K562 (cell line): ENCODE measurements at regions not wholly inside any gene's neighbourhood (a gene's known extent, or its start where the extent isn't known, plus 50 kb on each side); places are given as distances from the start of the nearest gene placed in this dataset.

Experiments
- ATAC-seq: fragments of 200-7000 bp; cut with Tn5 transposase; 3 replicates; pipeline ENCODE4 v1.9.1; 2020; ENCODE audit warnings: moderate library complexity
- BruUV-seq: library from RNA; stranded (reverse); fragments of 400-500 nt; replicated peaks from 2 replicates; lab custom pipeline; 2021; lab: Mats Ljungman, UMichigan
- CTCF ChIA-PET: fragments of 300-600 bp; formaldehyde crosslinking; extraction: SDS; loops from one replicate; lab custom pipeline; 2021; ENCODE audit warnings: low intra/inter-chr PET ratio; lab: Yijun Ruan, JAX
- POLR2A ChIA-PET: fragments of 300-600, 350-650 bp; sonication (Branson Sonifier 250); formaldehyde crosslinking; extraction: SDS; loops from one replicate; lab custom pipeline; 2021; ENCODE audit warnings: antibody characterized with exemption, inconsistent platforms; lab: Yijun Ruan, JAX
- DNase-seq, 4 experiments: peaks; one replicate each; pipeline versions ENCODE4 v3.0.0 to v3.0.0-alpha.2; 2011 to 2018; ENCODE audit warnings: low spot score in 3 of 4, mixed read lengths in 3 of 4; ENCODE audit errors: extremely low read depth in 1 of 4
- FAIRE-seq: peaks from 2 replicates; lab custom pipeline; 2011; peaks lifted over from hg19 to GRCh38; lab: Jason Lieb, UNC
- H2AFZ ChIP-seq: 2 replicates; pipeline ENCODE4 v1.6.0; 2011; ENCODE audit warnings: low read depth, low read length, control low read depth, inconsistent platforms
- H3K27ac ChIP-seq: fragments of 200-600 bp; 3 replicates; pipeline ENCODE4 v1.8.0; 2011; ENCODE audit warnings: low read depth, mild to moderate bottlenecking, control low read depth, inconsistent platforms, low read length, moderate library complexity, mixed read lengths; ENCODE audit errors: extremely low read depth
- H3K27me3 ChIP-seq, 2 experiments: fragments of 300-600 bp in 1 of 2; 2 replicates in 1 of 2; 3 replicates in 1 of 2; pipeline versions ENCODE4 v1.6.0 to v1.8.0; 2011; ENCODE audit warnings: inconsistent platforms in 2 of 2, low read length in 2 of 2, mild to moderate bottlenecking in 1 of 2, mixed read lengths in 1 of 2, moderate library complexity in 1 of 2; ENCODE audit not compliant: control insufficient read depth in 2 of 2, insufficient read depth in 2 of 2
- H3K36me3 ChIP-seq: fragments of 300-600 bp; 3 replicates; pipeline ENCODE4 v1.8.0; 2011; ENCODE audit warnings: mild to moderate bottlenecking, low read length, inconsistent platforms; ENCODE audit not compliant: control insufficient read depth, insufficient read depth
- H3K4me1 ChIP-seq, 2 experiments: fragments of 200-600 bp in 1 of 2; replicated peaks in 1 of 2; 2 replicates in 1 of 2; 3 replicates in 1 of 2; pipeline versions ENCODE4 v1.5.1 to v1.8.0; 2011; ENCODE audit warnings: inconsistent platforms in 2 of 2, low read length in 2 of 2, mild to moderate bottlenecking in 1 of 2, mixed read lengths in 1 of 2, moderate library complexity in 1 of 2; ENCODE audit not compliant: control insufficient read depth in 2 of 2, insufficient read depth in 2 of 2
- H3K4me2 ChIP-seq: 2 replicates; pipeline ENCODE4 v1.6.1; 2011; ENCODE audit warnings: low read length, control low read depth, inconsistent platforms, mixed read lengths; ENCODE audit not compliant: insufficient read depth
- H3K4me3 ChIP-seq: fragments of 200-600 bp; sonication (generic), shearing (Covaris generic); 2 replicates; pipeline ENCODE4 v1.5.1; 2016; ENCODE audit warnings: control low read depth, inconsistent platforms
- H3K79me2 ChIP-seq: fragments of 200-600 bp; 3 replicates; pipeline ENCODE4 v1.8.0; 2011; ENCODE audit warnings: low read length, inconsistent platforms; ENCODE audit not compliant: control insufficient read depth, insufficient read depth
- H3K9ac ChIP-seq, 2 experiments: 2 replicates each; pipeline versions ENCODE4 v1.6.0 to v1.6.1; 2011; ENCODE audit warnings: low read depth in 2 of 2, low read length in 2 of 2, control low read depth in 1 of 2, inconsistent platforms in 1 of 2, mild to moderate bottlenecking in 1 of 2, mixed read lengths in 1 of 2; ENCODE audit not compliant: insufficient read depth in 1 of 2
- H3K9me1 ChIP-seq: one replicate; pipeline ENCODE4 v1.6.0; 2011; ENCODE audit warnings: inconsistent platforms, mild to moderate bottlenecking, low read length, moderate library complexity; ENCODE audit not compliant: control insufficient read depth, insufficient read depth
- H3K9me3 ChIP-seq: replicated peaks from 2 replicates; pipeline ENCODE4 v1.5.1; 2011; ENCODE audit warnings: low read depth, low read length, inconsistent platforms; ENCODE audit not compliant: control insufficient read depth, insufficient read depth
- H4K20me1 ChIP-seq: replicated peaks from 2 replicates; pipeline ENCODE4 v1.6.1; 2011; ENCODE audit warnings: low read length, inconsistent platforms, mixed read lengths; ENCODE audit not compliant: control insufficient read depth, insufficient read depth
- DPF2 ChIP-seq: fragments of 450-650 bp; IDR thresholded peaks from 2 replicates; pipeline ENCODE4 v1.6.1; 2016
- HDAC1 ChIP-seq, 2 experiments: fragments of 450-650 bp; IDR thresholded peaks; 2 replicates each; pipeline ENCODE4 v1.6.1; 2016 to 2017; ENCODE audit warnings: inconsistent platforms in 1 of 2, mild to moderate bottlenecking in 1 of 2, moderate library complexity in 1 of 2
- OTX1 ChIP-seq: fragments of 450-650 bp; formaldehyde crosslinking; IDR thresholded peaks from 2 replicates; pipeline ENCODE4 v1.4.0; 2022; ENCODE audit warnings: mild to moderate bottlenecking
- RBM14 ChIP-seq: fragments of 200-400 bp; formaldehyde crosslinking; IDR thresholded peaks from 2 replicates; pipeline ENCODE4 v1.6.1; 2018; ENCODE audit warnings: low read depth, mild to moderate bottlenecking, low read length, moderate library complexity, borderline replicate concordance; ENCODE audit not compliant: insufficient read depth
- ZNF274 ChIP-seq: IDR thresholded peaks from 2 replicates; pipeline ENCODE4 v1.6.1; 2011; ENCODE audit warnings: low read depth, mild to moderate bottlenecking, low read length, moderate library complexity, borderline replicate concordance
- ZNF431 ChIP-seq: sonication (generic); formaldehyde crosslinking; IDR thresholded peaks from 2 replicates; pipeline ENCODE4 v1.8.0; 2022; ENCODE audit warnings: mild to moderate bottlenecking, missing genetic modification reagents
- WGBS: fragments of 100-300 bp; shearing (Covaris generic); methylation state at CpG from one replicate; pipeline ENCODE4 v1.1.6; 2016; ENCODE audit warnings: low coverage, mixed read lengths; ENCODE audit not compliant: insufficient coverage; ENCODE audit errors: missing lambda C conversion rate; 5-methylcytosine and 5-hydroxymethylcytosine counted together
- in situ Hi-C: fragments of 300-500 bp; cut with MboI; formaldehyde crosslinking; loops from 4 replicates; pipeline ENCODE4 v1.15.0; 2018; ENCODE audit warnings: inconsistent platforms, mixed read lengths
- intact Hi-C: fragments of 100-400 bp; cut with micrococcal nuclease; formaldehyde crosslinking; loops from 2 replicates; pipeline ENCODE4 v1.14.2; 2022
- TF ChIP-seq, protein P1 (sequence below): fragments of 450-650 bp; IDR thresholded peaks from 2 replicates; pipeline ENCODE4 v1.7.1; 2018; ENCODE audit warnings: mild to moderate bottlenecking, low read depth; ENCODE audit not compliant: partially characterized antibody
- TF ChIP-seq, protein P2 (sequence below): fragments of 250-450 bp; sonication (Bioruptor Pico); IDR thresholded peaks from 2 replicates; pipeline ENCODE4 v1.4.0; 2020; ENCODE audit warnings: borderline replicate concordance

DNA sequence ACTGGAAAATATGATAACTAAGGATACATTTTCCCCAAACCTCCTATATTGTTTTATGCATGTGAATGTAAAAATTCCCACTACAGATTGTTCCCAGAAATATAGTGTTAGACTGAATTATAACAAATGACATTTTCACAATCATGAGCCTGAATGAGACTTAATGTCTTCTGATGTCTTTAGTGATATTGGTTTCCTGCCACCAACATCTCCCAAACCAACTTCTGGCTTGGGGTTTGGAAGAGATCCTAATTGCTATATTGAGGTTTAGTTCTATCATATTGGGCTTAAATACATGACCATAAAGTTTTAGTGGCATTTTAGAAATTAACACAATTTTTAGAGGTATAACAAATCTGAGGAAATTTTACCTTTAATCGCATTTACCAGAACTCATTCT lies 445.3 kb upstream of the CCDC54 start (continued):
- TF ChIP-seq, protein P1, sequence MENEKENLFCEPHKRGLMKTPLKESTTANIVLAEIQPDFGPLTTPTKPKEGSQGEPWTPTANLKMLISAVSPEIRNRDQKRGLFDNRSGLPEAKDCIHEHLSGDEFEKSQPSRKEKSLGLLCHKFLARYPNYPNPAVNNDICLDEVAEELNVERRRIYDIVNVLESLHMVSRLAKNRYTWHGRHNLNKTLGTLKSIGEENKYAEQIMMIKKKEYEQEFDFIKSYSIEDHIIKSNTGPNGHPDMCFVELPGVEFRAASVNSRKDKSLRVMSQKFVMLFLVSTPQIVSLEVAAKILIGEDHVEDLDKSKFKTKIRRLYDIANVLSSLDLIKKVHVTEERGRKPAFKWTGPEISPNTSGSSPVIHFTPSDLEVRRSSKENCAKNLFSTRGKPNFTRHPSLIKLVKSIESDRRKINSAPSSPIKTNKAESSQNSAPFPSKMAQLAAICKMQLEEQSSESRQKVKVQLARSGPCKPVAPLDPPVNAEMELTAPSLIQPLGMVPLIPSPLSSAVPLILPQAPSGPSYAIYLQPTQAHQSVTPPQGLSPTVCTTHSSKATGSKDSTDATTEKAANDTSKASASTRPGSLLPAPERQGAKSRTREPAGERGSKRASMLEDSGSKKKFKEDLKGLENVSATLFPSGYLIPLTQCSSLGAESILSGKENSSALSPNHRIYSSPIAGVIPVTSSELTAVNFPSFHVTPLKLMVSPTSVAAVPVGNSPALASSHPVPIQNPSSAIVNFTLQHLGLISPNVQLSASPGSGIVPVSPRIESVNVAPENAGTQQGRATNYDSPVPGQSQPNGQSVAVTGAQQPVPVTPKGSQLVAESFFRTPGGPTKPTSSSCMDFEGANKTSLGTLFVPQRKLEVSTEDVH: no peak
- no peak for TF ChIP-seq DPF2
- no peak for TF ChIP-seq ZNF431 (CRISPR knock-in tag)
- TF ChIP-seq RBM14: no peak
- no peak for TF ChIP-seq ZNF274

DNA sequence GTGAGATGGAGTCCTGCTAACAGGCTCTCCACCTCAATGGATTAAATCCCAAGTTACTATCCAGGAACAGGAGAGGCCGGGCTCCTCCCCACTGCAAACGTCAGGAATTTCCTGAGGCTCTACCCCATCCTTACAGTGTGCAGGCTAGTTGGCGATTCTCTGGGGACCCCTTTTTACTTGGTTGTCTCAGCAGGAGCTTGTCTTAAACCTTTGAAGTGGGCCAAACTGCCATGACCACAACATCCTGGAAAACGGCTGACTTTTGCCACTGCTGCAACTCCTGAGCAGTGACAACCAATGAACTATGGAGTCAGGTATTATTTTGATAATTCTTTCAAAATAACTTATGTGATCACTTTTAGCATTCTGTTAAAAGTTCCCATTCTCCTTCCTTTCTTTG lies 440.9 kb upstream of the CCDC54 start:
- H3K79me2 ChIP-seq: no peaks in the 10 kb centered on the region
- FAIRE-seq (no peak), DNase-seq (no peak), ATAC-seq (no peak)
- no peak overlapping the region for H3K9ac ChIP-seq
- H4K20me1 ChIP-seq: no peaks in the 10 kb centered on the region
- no peaks in the 10 kb centered on the region for H3K9me3 ChIP-seq
- intact Hi-C loops (no loop called here), in situ Hi-C loops (no loop called here)
- H3K4me2 ChIP-seq: no peak overlapping the region
- no peak overlapping the region for H2AFZ ChIP-seq
- no peaks in the 10 kb centered on the region for H3K27me3 ChIP-seq
- no peaks in the 10 kb centered on the region for H3K36me3 ChIP-seq
- H3K27ac ChIP-seq: no peak overlapping the region
- 0% methylated on average over 4 of the region's 4 CpGs for WGBS
- no peaks in the 10 kb centered on the region for H3K9me1 ChIP-seq
- H3K4me1 ChIP-seq: no peaks in the 10 kb centered on the region
- ChIA-PET POLR2A (no interaction called here), CTCF (no interaction called here)
- no peak overlapping the region for H3K4me3 ChIP-seq
- no TSS peak for BruUV-seq
- no peak for TF ChIP-seq OTX1 (CRISPR knock-in tag)
- TF ChIP-seq, protein P2, sequence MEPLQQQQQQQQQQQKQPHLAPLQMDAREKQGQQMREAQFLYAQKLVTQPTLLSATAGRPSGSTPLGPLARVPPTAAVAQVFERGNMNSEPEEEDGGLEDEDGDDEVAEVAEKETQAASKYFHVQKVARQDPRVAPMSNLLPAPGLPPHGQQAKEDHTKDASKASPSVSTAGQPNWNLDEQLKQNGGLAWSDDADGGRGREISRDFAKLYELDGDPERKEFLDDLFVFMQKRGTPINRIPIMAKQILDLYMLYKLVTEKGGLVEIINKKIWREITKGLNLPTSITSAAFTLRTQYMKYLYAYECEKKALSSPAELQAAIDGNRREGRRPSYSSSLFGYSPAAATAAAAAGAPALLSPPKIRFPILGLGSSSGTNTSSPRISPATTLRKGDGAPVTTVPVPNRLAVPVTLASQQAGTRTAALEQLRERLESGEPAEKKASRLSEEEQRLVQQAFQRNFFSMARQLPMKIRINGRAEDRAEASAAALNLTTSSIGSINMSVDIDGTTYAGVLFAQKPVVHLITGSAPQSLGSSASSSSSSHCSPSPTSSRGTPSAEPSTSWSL (CRISPR knock-in tag): no peak
- no peak for TF ChIP-seq HDAC1 (IDR thresholded peaks at IDR 0.05)
